Aorta (tissue), 5 donors: ENCODE measurements at regions not wholly inside any gene's neighbourhood (a gene's known extent, or its start where the extent isn't known, plus 50 kb on each side); places are given as distances from the start of the nearest gene placed in this dataset.

ENCODE experiments used
- ATAC-seq: fragments of 200-7000 bp; cut with Tn5 transposase; one replicate; pipeline ENCODE4 v1.9.1; 2022; ENCODE audit warnings: moderate library complexity; ENCODE audit not compliant: low FRiP score
- DNase-seq, 2 donors: peaks; one replicate each; pipeline ENCODE4 v3.0.0-alpha.2; 2020
- H3K27ac ChIP-seq, 2 donors: one replicate each; pipeline ENCODE4 v1.5.1; 2013; ENCODE audit warnings: low read length in 2 of 2, mild to moderate bottlenecking in 2 of 2, moderate library complexity in 2 of 2, control low read depth in 1 of 2, inconsistent platforms in 1 of 2, low read depth in 1 of 2
- H3K27me3 ChIP-seq, 2 donors: one replicate each; pipeline ENCODE4 v1.6.1; 2013; ENCODE audit warnings: control low read depth in 1 of 2, low read length in 1 of 2, mild to moderate bottlenecking in 1 of 2, moderate library complexity in 1 of 2; ENCODE audit not compliant: insufficient read depth in 2 of 2, control insufficient read depth in 1 of 2
- H3K36me3 ChIP-seq, 2 donors: one replicate each; pipeline ENCODE4 v1.6.1; 2013; ENCODE audit warnings: control low read depth in 1 of 2, low read length in 1 of 2, mild to moderate bottlenecking in 1 of 2; ENCODE audit not compliant: insufficient read depth in 2 of 2, control insufficient read depth in 1 of 2
- H3K4me1 ChIP-seq, 2 donors: one replicate each; pipeline ENCODE4 v1.6.1; 2013; ENCODE audit warnings: low read length in 2 of 2, control low read depth in 1 of 2, mild to moderate bottlenecking in 1 of 2, moderate library complexity in 1 of 2; ENCODE audit not compliant: insufficient read depth in 2 of 2, control insufficient read depth in 1 of 2
- H3K4me3 ChIP-seq, 2 donors: one replicate each; pipeline ENCODE4 v1.5.1; 2013; ENCODE audit warnings: low read length in 2 of 2, control low read depth in 1 of 2, mild to moderate bottlenecking in 1 of 2
- H3K9me3 ChIP-seq: one replicate; pipeline ENCODE4 v1.6.1; 2013; ENCODE audit warnings: mild to moderate bottlenecking, low read length; ENCODE audit not compliant: control insufficient read depth
- WGBS, 2 donors: extraction: QIAGEN DNeasy Blood & Tissue Kit; methylation state at CpG; one replicate each; pipeline ENCODE4 v1.1.7; 2013; 5-methylcytosine and 5-hydroxymethylcytosine counted together
- intact Hi-C, 2 donors: fragments of 100-400 bp; cut with DNase I; formaldehyde crosslinking; loops; one replicate each; pipeline versions ENCODE4 v1.14.2 to v1.15.0; 2022
- donor health status: healthy with polysubstance abuse.
- donor health status: Bipolar disorder and iron deficiency.
- donor health status: DM: no; HTN: no; CAD: no.
- donor health status: DM: no; HTN: no; CAD: no.
- donor health status: DM: yes; HTN: yes; CAD: no.

- no peaks in the 10 kb centered on the region for H3K4me1 ChIP-seq
- H3K4me3 ChIP-seq, result peak overlapping the region in 1 of 2 donors; percentile 72
- H3K9me3 ChIP-seq, result no peaks in the 10 kb centered on the region
- intact Hi-C loops, result loop anchor here in 1 of 2 donors (2.0 to 10.0 kb wide), 3 partner anchors 371 to 499 kb away; partner anchors contain the start of gene BMP2
- no peaks in the 10 kb centered on the region for H3K27me3 ChIP-seq
- 6 to 11% methylated on average over 10 of the region's 10 CpGs for WGBS, 2 donors
- no peaks in the 10 kb centered on the region for H3K36me3 ChIP-seq
- DNase-seq (no peak), ATAC-seq (peak; percentile 67)
- no peak overlapping the region for H3K27ac ChIP-seq
These were observed 142.5 kb upstream of the FERMT1 start for GRCh38 chr20:6265204-6265904.

GRCh38 chr20:6253396-6253795, 130.6 kb upstream of the FERMT1 start:
- intact Hi-C loops, result no loop called here
- Histone ChIP-seq H3K36me3 (no peaks in the 10 kb centered on the region), H3K27me3 (peaks cover 0 to 1% of the 10 kb centered on the region in 2 donors), H3K9me3 (peaks cover 4% of the 10 kb centered on the region), H3K4me1 (no peaks in the 10 kb centered on the region), H3K27ac (no peak overlapping the region), H3K4me3 (no peak overlapping the region)
- DNase-seq, result no peak
- ATAC-seq, result no peak
- 68 to 86% methylated on average over 2 of the region's 2 CpGs for WGBS, 2 donors

- H3K27me3 ChIP-seq, result no peaks in the 10 kb centered on the region
- peaks cover 4% of the 10 kb centered on the region for H3K9me3 ChIP-seq
- no peaks in the 10 kb centered on the region for H3K36me3 ChIP-seq
- H3K4me3 ChIP-seq, result no peak overlapping the region
- no peak overlapping the region for H3K27ac ChIP-seq
- ATAC-seq (no peak), DNase-seq (no peak)
- WGBS, 2 donors, result 87 to 90% methylated on average over 4 of the region's 4 CpGs
- H3K4me1 ChIP-seq, result no peaks in the 10 kb centered on the region
- intact Hi-C loops, result no loop called here
These were observed 122.6 kb upstream of the FERMT1 start for GRCh38 chr20:6245436-6245835.

DNA sequence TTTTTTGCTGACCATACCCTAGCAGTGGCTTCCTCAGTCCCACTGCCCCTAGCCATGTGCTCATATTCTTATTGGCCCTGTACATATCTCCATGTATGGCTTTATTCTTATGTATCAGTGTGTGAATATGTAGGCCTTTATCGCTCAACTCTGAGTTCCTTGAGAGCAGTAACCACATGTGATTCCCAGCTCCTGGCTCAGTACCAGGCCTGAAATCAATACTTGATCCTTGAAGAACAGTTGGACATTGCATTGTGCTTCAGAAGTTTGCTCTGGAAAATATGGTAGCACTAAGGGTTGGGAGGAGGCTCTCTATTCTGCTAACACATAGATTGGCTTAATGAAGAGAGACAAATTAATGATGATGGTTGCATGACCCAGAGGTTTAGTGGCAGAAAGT, 118.8 kb upstream of the FERMT1 start:
- ATAC-seq (no peak), DNase-seq (no peak)
- Histone ChIP-seq H3K9me3 (peaks cover 2% of the 10 kb centered on the region), H3K4me3 (no peak overlapping the region), H3K4me1 (no peaks in the 10 kb centered on the region), H3K36me3 (no peaks in the 10 kb centered on the region), H3K27me3 (no peaks in the 10 kb centered on the region), H3K27ac (no peak overlapping the region)
- intact Hi-C loops, result no loop called here
- 100% methylated on average over 1 of the region's 1 CpG for WGBS, 2 donors

DNA sequence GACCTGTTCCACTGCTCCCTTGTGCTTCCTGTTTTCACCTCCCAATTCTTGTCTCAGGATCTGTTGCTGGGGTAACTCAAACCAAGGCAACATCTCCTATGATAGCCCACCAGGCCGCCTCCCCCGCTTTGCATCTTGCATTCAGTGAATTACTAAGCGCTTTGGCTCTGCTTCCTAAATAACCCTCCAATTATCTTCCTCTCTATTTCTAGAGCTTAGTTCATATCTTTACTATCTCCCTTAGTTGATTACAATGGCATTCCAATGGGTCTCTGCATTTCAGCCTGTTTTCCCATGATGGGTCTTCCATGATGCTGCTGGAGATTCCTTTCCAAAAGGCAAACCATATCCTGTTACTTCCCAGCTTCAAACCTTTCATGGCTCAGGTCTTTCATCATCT, 117.2 kb upstream of the FERMT1 start:
- Histone ChIP-seq H3K9me3 (no peaks in the 10 kb centered on the region), H3K27ac (no peak overlapping the region), H3K4me1 (no peaks in the 10 kb centered on the region), H3K27me3 (no peaks in the 10 kb centered on the region), H3K36me3 (no peaks in the 10 kb centered on the region), H3K4me3 (no peak overlapping the region)
- 96% methylated on average over 3 of the region's 3 CpGs for WGBS, 2 donors
- ATAC-seq (no peak), DNase-seq (no peak)
- intact Hi-C loops, result no loop called here

DNA sequence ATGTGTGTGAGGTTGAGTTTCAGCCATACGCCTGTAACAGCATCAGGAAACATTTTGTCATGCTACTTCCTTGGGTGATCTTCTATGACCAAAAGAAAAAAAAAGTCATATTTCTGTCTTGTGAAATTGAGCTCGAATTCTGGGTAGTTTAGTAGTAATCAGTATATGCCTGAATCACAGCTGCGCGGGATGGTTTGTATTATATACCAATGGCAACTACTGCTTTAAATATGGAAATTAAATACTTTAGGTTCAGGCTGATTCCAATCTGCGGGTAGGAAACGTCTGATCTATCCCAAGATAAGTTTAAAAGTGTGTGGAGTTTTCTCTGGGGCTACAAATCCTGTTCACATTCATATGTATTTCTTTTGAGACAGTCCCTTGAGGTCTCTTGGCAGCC, 115.6 kb upstream of the FERMT1 start:
- WGBS, 2 donors, result 62 to 67% methylated on average over 6 of the region's 6 CpGs
- Histone ChIP-seq H3K4me1 (no peaks in the 10 kb centered on the region), H3K27ac (no peak overlapping the region), H3K27me3 (no peaks in the 10 kb centered on the region), H3K36me3 (no peaks in the 10 kb centered on the region), H3K4me3 (no peak overlapping the region), H3K9me3 (no peaks in the 10 kb centered on the region)
- ATAC-seq (no peak), DNase-seq (no peak)
- intact Hi-C loops, result no loop called here

- ATAC-seq (no peak), DNase-seq (no peak)
- no peaks in the 10 kb centered on the region for H3K9me3 ChIP-seq
- no peaks in the 10 kb centered on the region for H3K36me3 ChIP-seq
- no peaks in the 10 kb centered on the region for H3K27me3 ChIP-seq
- no peak overlapping the region for H3K4me3 ChIP-seq
- no peaks in the 10 kb centered on the region for H3K4me1 ChIP-seq
- intact Hi-C loops, result no loop called here
- WGBS, 2 donors, result 87 to 96% methylated on average over 1 of the region's 1 CpG
- no peak overlapping the region for H3K27ac ChIP-seq
These were observed 112.7 kb upstream of the FERMT1 start for GRCh38 chr20:6235510-6235909.

- H3K4me1 ChIP-seq, result no peaks in the 10 kb centered on the region
- H3K27me3 ChIP-seq, result no peaks in the 10 kb centered on the region
- H3K36me3 ChIP-seq, result no peaks in the 10 kb centered on the region
- no peak for ATAC-seq
- no peak for DNase-seq
- intact Hi-C loops, result no loop called here
- H3K9me3 ChIP-seq, result no peaks in the 10 kb centered on the region
- H3K4me3 ChIP-seq, result no peak overlapping the region
- 90 to 91% methylated on average over 3 of the region's 3 CpGs for WGBS, 2 donors
- H3K27ac ChIP-seq, result no peak overlapping the region
These were observed 109.6 kb upstream of the FERMT1 start for GRCh38 chr20:6232436-6232835.

DNA sequence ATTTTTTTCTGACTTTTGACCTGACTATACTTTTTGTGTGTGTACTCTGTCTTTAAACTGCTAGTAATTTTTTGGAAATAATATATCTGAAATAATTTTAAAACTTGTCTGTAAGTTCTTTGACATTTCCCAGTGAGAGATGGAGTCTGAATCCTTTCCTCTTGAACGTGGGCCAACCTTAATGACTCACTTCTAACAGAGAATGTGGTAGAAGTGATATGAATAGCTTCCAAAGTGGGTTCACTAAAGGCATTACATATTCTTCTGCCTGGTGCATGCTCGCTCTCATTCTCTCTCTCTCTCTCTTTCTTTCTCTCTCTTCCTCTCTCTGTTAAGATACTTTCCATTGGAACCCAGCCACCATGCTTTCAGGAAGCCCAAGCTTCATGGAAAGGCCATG, 108.7 kb upstream of the FERMT1 start:
- Histone ChIP-seq H3K4me3 (no peak overlapping the region), H3K27ac (no peak overlapping the region), H3K4me1 (no peaks in the 10 kb centered on the region), H3K9me3 (no peaks in the 10 kb centered on the region), H3K27me3 (no peaks in the 10 kb centered on the region), H3K36me3 (no peaks in the 10 kb centered on the region)
- ATAC-seq, result no peak
- WGBS, 2 donors, result 5 to 9% methylated on average over 2 of the region's 2 CpGs
- DNase-seq, result no peak
- intact Hi-C loops, result no loop called here
